ENCODE measurements at regions not wholly inside any gene's neighbourhood (a gene's known extent, or its start where the extent isn't known, plus 50 kb on each side); places are given as distances from the start of the nearest gene placed in this dataset.

GRCh38 chr13:37456041-37456440 is 142.5 kb downstream of the POSTN start:
- TF ChIP-seq CTCF (IDR thresholded peaks at IDR 0.05; ENCODE audit: insufficient read depth, low read length, severe bottlenecking): no peak
- Histone ChIP-seq H3K4me3 (ENCODE audit: low read depth, low read length) (no peak overlapping the region), H3K36me3 (ENCODE audit: control insufficient read depth, insufficient read depth, low read length) (no peaks in the 10 kb centered on the region), H3K27me3 (ENCODE audit: control insufficient read depth, insufficient read depth, low read length) (no peaks in the 10 kb centered on the region)
- no peak for DNase-seq (ENCODE audit: low read depth)
- no peak for FAIRE-seq

DNA sequence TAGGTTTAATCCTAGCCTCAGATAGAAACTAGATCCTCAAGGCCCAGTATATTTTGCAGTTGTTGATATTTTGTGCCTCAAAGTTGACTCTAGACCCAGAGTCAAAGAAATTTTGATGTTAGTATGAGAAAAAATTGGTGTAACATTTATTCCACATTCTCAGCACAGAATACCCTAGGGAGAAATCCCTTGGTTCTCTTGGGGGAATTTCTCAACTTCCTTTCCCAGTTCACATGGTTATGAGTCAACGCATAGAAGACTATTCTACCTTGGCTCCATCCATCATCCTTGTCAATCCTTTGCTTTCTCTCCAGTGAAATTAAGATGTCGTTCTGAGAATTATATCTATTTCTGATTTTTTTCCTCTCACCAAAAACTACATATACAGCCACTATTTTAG is 145.3 kb downstream of the POSTN start:
- Histone ChIP-seq H3K4me3 (ENCODE audit: low read depth, low read length) (no peak overlapping the region), H3K36me3 (ENCODE audit: control insufficient read depth, insufficient read depth, low read length) (no peaks in the 10 kb centered on the region), H3K27me3 (ENCODE audit: control insufficient read depth, insufficient read depth, low read length) (no peaks in the 10 kb centered on the region)
- TF ChIP-seq CTCF (IDR thresholded peaks at IDR 0.05; ENCODE audit: insufficient read depth, low read length, severe bottlenecking): no peak
- FAIRE-seq: no peak
- DNase-seq (ENCODE audit: low read depth): peak; percentile 30

DNA sequence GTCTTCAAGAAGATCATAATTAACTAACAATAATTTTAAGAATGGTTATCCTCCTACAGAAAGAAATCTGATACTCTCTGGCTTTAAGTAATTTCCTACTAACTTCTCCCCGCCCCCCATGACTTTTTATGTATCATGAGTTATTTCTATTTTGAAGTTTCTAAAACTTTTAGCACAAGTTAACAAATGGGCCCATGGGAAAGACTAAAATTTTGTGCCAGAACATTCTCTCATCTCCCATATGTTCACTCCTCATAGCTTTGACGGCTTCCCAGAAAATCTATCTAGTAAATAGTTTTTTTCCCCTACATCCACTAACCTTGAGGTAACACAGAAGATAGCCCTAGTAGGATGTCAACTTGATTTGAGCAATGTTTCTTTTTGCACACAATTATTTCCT is 148.3 kb downstream of the POSTN start:
- no peak overlapping the region for H3K4me3 ChIP-seq (ENCODE audit: low read depth, low read length)
- no peak for FAIRE-seq

DNA sequence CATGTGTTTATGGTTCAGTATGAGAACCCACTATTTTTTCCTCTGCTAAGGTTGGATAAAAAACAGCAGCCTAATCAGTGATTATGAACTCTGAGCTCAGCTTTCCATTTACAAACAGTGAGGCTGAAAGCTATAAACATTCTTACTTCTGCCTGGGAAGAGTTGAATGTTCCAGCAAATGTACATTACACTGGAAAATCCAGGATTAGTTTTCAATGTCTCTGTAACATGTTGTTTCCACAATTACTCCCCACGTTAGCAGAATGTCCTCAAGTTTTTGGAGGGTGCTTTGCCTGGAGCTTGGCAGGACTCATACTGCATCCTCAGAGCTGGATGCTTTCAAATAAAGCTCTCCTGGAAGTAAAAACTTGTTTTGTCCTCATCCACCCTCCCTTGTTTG is 150.4 kb downstream of the POSTN start:
- Histone ChIP-seq H3K36me3 (ENCODE audit: control insufficient read depth, insufficient read depth, low read length) (no peaks in the 10 kb centered on the region), H3K4me3 (ENCODE audit: low read depth, low read length) (no peak overlapping the region), H3K27me3 (ENCODE audit: control insufficient read depth, insufficient read depth, low read length) (no peaks in the 10 kb centered on the region)
- no peak for TF ChIP-seq CTCF (IDR thresholded peaks at IDR 0.05; ENCODE audit: insufficient read depth, low read length, severe bottlenecking)
- FAIRE-seq (no peak), DNase-seq (ENCODE audit: low read depth) (no peak)

More for the DNA sequence above, 148.3 kb downstream of the POSTN start:
- TF ChIP-seq CTCF (IDR thresholded peaks at IDR 0.05; ENCODE audit: insufficient read depth, low read length, severe bottlenecking): no peak
- Histone ChIP-seq H3K36me3 (ENCODE audit: control insufficient read depth, insufficient read depth, low read length) (no peaks in the 10 kb centered on the region), H3K27me3 (ENCODE audit: control insufficient read depth, insufficient read depth, low read length) (no peaks in the 10 kb centered on the region)
- DNase-seq (ENCODE audit: low read depth): no peak

DNA sequence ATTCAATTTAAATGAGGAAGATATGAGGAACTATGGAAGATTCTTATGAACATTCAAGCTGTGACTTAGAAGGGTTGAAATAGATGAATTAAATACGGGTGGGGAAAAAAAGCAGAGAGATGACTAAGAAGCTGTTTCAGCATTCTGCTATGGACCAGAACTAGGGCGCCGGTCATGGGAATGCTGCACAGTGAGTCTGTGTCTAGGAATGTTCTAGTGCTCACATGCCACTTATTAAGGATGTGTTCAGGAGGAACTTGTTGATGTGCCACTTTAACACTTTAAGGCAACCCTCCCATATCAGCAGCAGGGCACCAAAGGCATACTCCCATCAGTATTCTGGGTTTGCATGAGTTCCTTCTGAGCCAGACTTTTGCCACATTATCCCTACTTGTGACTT is 152.1 kb downstream of the POSTN start:
- peak; percentile 97 for FAIRE-seq
- H3K4me3 ChIP-seq (ENCODE audit: low read depth, low read length): no peak overlapping the region
- H3K36me3 ChIP-seq (ENCODE audit: control insufficient read depth, insufficient read depth, low read length): no peaks in the 10 kb centered on the region
- no peak for TF ChIP-seq CTCF (IDR thresholded peaks at IDR 0.05; ENCODE audit: insufficient read depth, low read length, severe bottlenecking)
- H3K27me3 ChIP-seq (ENCODE audit: control insufficient read depth, insufficient read depth, low read length): no peaks in the 10 kb centered on the region
- peak; percentile 96 for DNase-seq (ENCODE audit: low read depth)

DNA sequence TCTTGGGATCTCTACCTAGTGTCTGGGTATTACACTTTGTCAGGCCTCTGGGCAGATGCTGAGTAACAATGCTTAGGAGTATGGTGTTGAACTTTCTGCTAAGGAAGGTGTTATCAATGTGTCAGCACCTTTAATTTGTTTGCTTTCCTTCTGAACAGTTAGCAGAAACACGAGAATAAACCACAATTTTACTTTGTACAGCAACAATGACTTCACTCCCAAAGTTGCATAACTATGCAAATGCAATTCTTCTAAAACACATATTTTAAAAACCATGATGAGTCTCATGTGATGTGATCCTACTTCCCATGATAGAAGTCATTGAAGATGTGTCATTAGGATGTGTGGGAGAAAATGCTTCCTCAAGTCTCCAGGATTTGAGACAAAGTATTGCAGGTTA is 155.0 kb downstream of the POSTN start:
- Histone ChIP-seq H3K36me3 (ENCODE audit: control insufficient read depth, insufficient read depth, low read length) (no peaks in the 10 kb centered on the region), H3K27me3 (ENCODE audit: control insufficient read depth, insufficient read depth, low read length) (no peaks in the 10 kb centered on the region), H3K4me3 (ENCODE audit: low read depth, low read length) (no peak overlapping the region)
- DNase-seq (ENCODE audit: low read depth) (peak; percentile 99), FAIRE-seq (peak; percentile 92)
- no peak for TF ChIP-seq CTCF (IDR thresholded peaks at IDR 0.05; ENCODE audit: insufficient read depth, low read length, severe bottlenecking)

All from bronchial epithelial cell (primary cell).